CD14-positive monocyte (primary cell): ENCODE measurements at regions not wholly inside any gene's neighbourhood (a gene's known extent, or its start where the extent isn't known, plus 50 kb on each side); places are given as distances from the start of the nearest gene placed in this dataset.

Experiments used
- DNase-seq, 3 donors: peaks; one replicate each; pipeline ENCODE4 v3.0.0-alpha.2; 2011 to 2022
- H2AFZ ChIP-seq: 2 replicates; pipeline ENCODE4 v1.6.0; 2012; ENCODE audit warnings: mild to moderate bottlenecking, low read depth, low read length, inconsistent platforms; ENCODE audit not compliant: insufficient read depth, poor library complexity, severe bottlenecking
- H3K27ac ChIP-seq, 2 donors: 1 replicate in 1 of 2; 2 replicates in 1 of 2; pipeline ENCODE4 v1.5.1; 2012 to 2013; ENCODE audit warnings: low read length in 2 of 2, control low read depth in 1 of 2, inconsistent platforms in 1 of 2, low read depth in 1 of 2, mild to moderate bottlenecking in 1 of 2
- H3K27me3 ChIP-seq, 2 donors: one replicate each; pipeline versions ENCODE4 v1.6.0 to v1.6.1; 2011 to 2013; ENCODE audit warnings: low read length in 2 of 2; ENCODE audit not compliant: control insufficient read depth in 2 of 2, insufficient read depth in 2 of 2
- H3K36me3 ChIP-seq, 2 donors: replicated peaks in 1 of 2; 1 replicate in 1 of 2; 2 replicates in 1 of 2; pipeline versions ENCODE4 v1.5.1 to v1.6.1; 2012 to 2013; ENCODE audit warnings: low read length in 2 of 2, control low read depth in 1 of 2, inconsistent platforms in 1 of 2, mild to moderate bottlenecking in 1 of 2; ENCODE audit not compliant: insufficient read depth in 2 of 2, control insufficient read depth in 1 of 2
- H3K4me1 ChIP-seq, 2 donors: 1 replicate in 1 of 2; 2 replicates in 1 of 2; pipeline versions ENCODE4 v1.5.1 to v1.6.1; 2012 to 2013; ENCODE audit warnings: low read length in 2 of 2, control low read depth in 1 of 2, inconsistent platforms in 1 of 2, mild to moderate bottlenecking in 1 of 2, moderate library complexity in 1 of 2; ENCODE audit not compliant: insufficient read depth in 2 of 2, control insufficient read depth in 1 of 2
- H3K4me2 ChIP-seq: replicated peaks from 2 replicates; pipeline ENCODE3; 2012; ENCODE audit warnings: low read length, moderate library complexity, mild to moderate bottlenecking; ENCODE audit not compliant: poor library complexity, severe bottlenecking; ENCODE audit errors: extremely low read depth
- H3K4me3 ChIP-seq, 3 experiments: fragments of 200-600 bp in 1 of 3; sonication (generic) in 1 of 3; replicated peaks in 1 of 3; 1 replicate in 2 of 3; 2 replicates in 1 of 3; pipeline ENCODE4 v1.5.1; 2011 to 2013; ENCODE audit warnings: low read length in 3 of 3, mild to moderate bottlenecking in 3 of 3, control low read depth in 2 of 3, low read depth in 2 of 3, inconsistent platforms in 1 of 3, moderate library complexity in 1 of 3
- H3K79me2 ChIP-seq: 2 replicates; pipeline ENCODE4 v1.6.0; 2012; ENCODE audit warnings: mild to moderate bottlenecking, control low read depth, inconsistent platforms, low read length, moderate library complexity; ENCODE audit not compliant: insufficient read depth
- H3K9ac ChIP-seq: 2 replicates; pipeline ENCODE4 v1.6.0; 2017; ENCODE audit warnings: low read length, mild to moderate bottlenecking; ENCODE audit not compliant: insufficient read depth, poor library complexity, severe bottlenecking
- H3K9me3 ChIP-seq, 2 donors: replicated peaks in 1 of 2; 1 replicate in 1 of 2; 2 replicates in 1 of 2; pipeline versions ENCODE4 v1.5.1 to v1.6.1; 2012 to 2013; ENCODE audit warnings: low read length in 2 of 2, control low read depth in 1 of 2; ENCODE audit not compliant: control insufficient read depth in 1 of 2, insufficient read depth in 1 of 2
- H4K20me1 ChIP-seq: 2 replicates; pipeline ENCODE4 v1.6.0; 2012; ENCODE audit warnings: mild to moderate bottlenecking, low read length, control low read depth, moderate library complexity; ENCODE audit not compliant: insufficient read depth
- H3K27ac Mint-ChIP-seq, 7 donors: one replicate each; pipeline ENCODE4 v1.8.0; 2020; ENCODE audit warnings: mild to moderate bottlenecking in 7 of 7, mixed read lengths in 7 of 7, moderate library complexity in 6 of 7, inconsistent platforms in 2 of 7
- H3K27me3 Mint-ChIP-seq, 3 donors: one replicate each; pipeline ENCODE4 v1.8.0; 2021 to 2022; ENCODE audit warnings: low read depth in 3 of 3, mild to moderate bottlenecking in 3 of 3, mixed read lengths in 3 of 3, moderate library complexity in 3 of 3, inconsistent platforms in 1 of 3
- H3K36me3 Mint-ChIP-seq, 2 donors: one replicate each; pipeline ENCODE4 v1.8.0; 2020; ENCODE audit warnings: mixed read lengths in 2 of 2, inconsistent platforms in 1 of 2, mild to moderate bottlenecking in 1 of 2
- H3K4me1 Mint-ChIP-seq: one replicate; pipeline ENCODE4 v1.8.0; 2020; ENCODE audit warnings: mild to moderate bottlenecking, mixed read lengths
- H3K4me3 Mint-ChIP-seq, 2 donors: one replicate each; pipeline ENCODE4 v1.8.0; 2020; ENCODE audit warnings: mild to moderate bottlenecking in 2 of 2, mixed read lengths in 2 of 2, moderate library complexity in 1 of 2
- H3K9me3 Mint-ChIP-seq, 7 donors: one replicate each; pipeline ENCODE4 v1.8.0; 2020 to 2022; ENCODE audit warnings: mixed read lengths in 7 of 7, mild to moderate bottlenecking in 6 of 7, moderate library complexity in 6 of 7, inconsistent platforms in 2 of 7
- CTCF ChIP-seq: fragments of 200-600 bp; IDR thresholded peaks from one replicate; pipeline ENCODE4 v1.8.0; 2022; ENCODE audit warnings: antibody characterized with exemption, mild to moderate bottlenecking
- WGBS: methylation state at CpG from one replicate; pipeline ENCODE4 v1.1.5; 2013; ENCODE audit warnings: missing lambda C conversion rate; ENCODE audit not compliant: insufficient coverage; 5-methylcytosine and 5-hydroxymethylcytosine counted together
- intact Hi-C, 2 donors: fragments of 100-400 bp; cut with micrococcal nuclease; formaldehyde crosslinking; loops; one replicate each; pipeline versions ENCODE4 v1.15.0 to v1.15.1; 2023

GRCh38 chr10:58065529-58065815, 202.2 kb downstream of the IPMK start:
- Histone ChIP-seq H3K27me3 (no peaks in the 10 kb centered on the region), H3K36me3 (no peaks in the 10 kb centered on the region), H3K9me3 (no peaks in the 10 kb centered on the region), H4K20me1 (no peaks in the 10 kb centered on the region), H3K4me1 (no peaks in the 10 kb centered on the region), H3K27ac (no peak overlapping the region), H3K4me3 (no peak overlapping the region), H3K79me2 (no peaks in the 10 kb centered on the region), H3K4me2 (no peak overlapping the region), H2AFZ (no peak overlapping the region), H3K9ac (no peak overlapping the region)
- peaks cover 0 to 4% (median 0%) of the 10 kb centered on the region in 3 donors for H3K27me3 Mint-ChIP-seq
- H3K27ac Mint-ChIP-seq, result no peak overlapping the region
- H3K4me3 Mint-ChIP-seq, result no peak overlapping the region
- 33% methylated on average over 2 of the region's 6 CpGs for WGBS
- TF ChIP-seq CTCF, result no peak
- no peaks in the 10 kb centered on the region for H3K9me3 Mint-ChIP-seq
- H3K36me3 Mint-ChIP-seq, result no peaks in the 10 kb centered on the region
- H3K4me1 Mint-ChIP-seq, result no peaks in the 10 kb centered on the region
- intact Hi-C loops, result no loop called here
- no peak for DNase-seq

- WGBS, result 14% methylated on average over 1 of the region's 4 CpGs
- no peaks in the 10 kb centered on the region for H3K4me1 Mint-ChIP-seq
- no peak overlapping the region for H3K4me2 ChIP-seq
- no peak overlapping the region for H3K9ac ChIP-seq
- H3K27ac Mint-ChIP-seq, result no peak overlapping the region
- H3K4me3 ChIP-seq, result no peak overlapping the region
- no peak overlapping the region for H2AFZ ChIP-seq
- H3K9me3 ChIP-seq, result no peaks in the 10 kb centered on the region
- H4K20me1 ChIP-seq, result no peaks in the 10 kb centered on the region
- no peak for TF ChIP-seq CTCF
- H3K36me3 ChIP-seq, result no peaks in the 10 kb centered on the region
- DNase-seq, result no peak
- peaks cover 0 to 4% (median 0%) of the 10 kb centered on the region in 3 donors for H3K27me3 Mint-ChIP-seq
- H3K4me1 ChIP-seq, result no peaks in the 10 kb centered on the region
- no peaks in the 10 kb centered on the region for H3K27me3 ChIP-seq
- intact Hi-C loops, result no loop called here
- no peaks in the 10 kb centered on the region for H3K79me2 ChIP-seq
- H3K9me3 Mint-ChIP-seq, result no peaks in the 10 kb centered on the region
- H3K27ac ChIP-seq, result no peak overlapping the region
- no peak overlapping the region for H3K4me3 Mint-ChIP-seq
- no peaks in the 10 kb centered on the region for H3K36me3 Mint-ChIP-seq
These were observed 202.8 kb downstream of the IPMK start for GRCh38 chr10:58064714-58065528.
